ENCODE measurements at regions not wholly inside any gene's neighbourhood (a gene's known extent, or its start where the extent isn't known, plus 50 kb on each side); places are given as distances from the start of the nearest gene placed in this dataset.

DNA sequence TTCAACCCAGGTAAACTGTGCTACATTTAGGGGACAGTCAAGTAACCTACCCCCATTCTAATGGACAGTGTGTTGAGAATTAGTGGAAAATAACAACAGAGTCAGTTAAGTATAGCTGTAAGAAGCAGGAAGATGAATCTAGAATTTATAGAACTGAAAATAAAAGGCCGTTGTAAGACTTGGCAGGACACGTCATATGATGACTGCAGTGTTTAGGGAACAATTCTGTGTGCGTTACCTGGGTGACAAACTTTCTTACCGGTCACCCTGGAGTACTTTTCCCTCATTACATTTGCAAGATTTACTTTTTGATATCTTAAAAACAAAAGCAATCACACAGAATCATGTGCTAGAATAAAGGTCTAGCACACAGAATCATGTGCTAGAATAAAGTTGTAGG lies 536.3 kb upstream of the ZNF717 start:
- Mint-ChIP-seq H3K9me3 (peaks cover 3% of the 10 kb centered on the region), H3K4me1 (ENCODE audit: low read depth) (no peaks in the 10 kb centered on the region), H3K4me3 (no peak overlapping the region), H3K27ac (no peak overlapping the region), H3K27me3 (ENCODE audit: low read depth) (no peaks in the 10 kb centered on the region), H3K36me3 (ENCODE audit: low read depth) (no peaks in the 10 kb centered on the region)
- no peak for DNase-seq
- CTCF ChIA-PET: no interaction called here
- intact Hi-C loops (cut with micrococcal nuclease): no loop called here

DNA sequence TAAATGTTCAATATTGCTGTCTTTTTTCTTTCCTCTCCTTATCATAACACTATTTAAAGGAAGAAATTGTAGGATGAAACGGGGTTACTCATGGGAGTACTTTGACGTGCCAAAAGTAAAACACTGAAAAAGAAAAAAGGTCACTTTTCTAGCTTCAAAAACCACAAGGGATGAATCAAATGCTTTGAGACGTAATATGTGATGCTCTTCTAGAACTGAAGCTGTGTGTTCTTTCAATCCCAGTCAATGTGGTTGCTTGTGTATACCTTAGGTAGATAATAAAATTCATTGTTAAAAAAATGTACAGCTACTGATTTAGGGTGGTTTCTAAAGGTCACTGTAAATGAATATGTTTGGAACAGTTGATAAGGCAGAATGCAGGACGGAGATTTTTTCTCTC lies 538.8 kb upstream of the ZNF717 start:
- Mint-ChIP-seq H3K9me3 (peaks cover 8% of the 10 kb centered on the region), H3K36me3 (ENCODE audit: low read depth) (no peaks in the 10 kb centered on the region), H3K27ac (no peak overlapping the region), H3K4me3 (no peak overlapping the region), H3K4me1 (ENCODE audit: low read depth) (no peaks in the 10 kb centered on the region), H3K27me3 (ENCODE audit: low read depth) (no peaks in the 10 kb centered on the region)
- CTCF ChIA-PET: no interaction called here
- no peak for DNase-seq
- intact Hi-C loops (cut with micrococcal nuclease): no loop called here

DNA sequence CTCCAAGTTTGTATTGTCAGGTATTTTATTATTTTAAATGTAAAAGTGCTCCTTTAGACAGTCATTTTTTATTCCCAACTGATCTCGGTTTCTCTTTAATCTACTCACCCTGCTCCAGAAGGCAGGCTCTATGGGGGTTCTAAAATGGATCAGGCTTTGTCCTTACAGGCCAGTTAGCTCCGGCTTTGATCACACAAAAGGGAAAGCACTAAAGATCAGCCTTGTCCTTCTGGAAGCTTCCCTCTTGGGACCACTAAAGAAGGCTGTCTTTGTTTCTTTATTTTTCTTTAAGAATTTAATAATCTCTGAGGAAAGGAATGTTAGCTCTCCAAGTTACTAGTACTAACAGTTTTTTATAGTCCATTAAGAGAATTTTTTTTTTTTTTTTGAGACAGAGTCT lies 560.5 kb upstream of the ZNF717 start:
- no peaks in the 10 kb centered on the region for H3K27me3 Mint-ChIP-seq (ENCODE audit: low read depth)
- H3K4me1 Mint-ChIP-seq (ENCODE audit: low read depth): no peaks in the 10 kb centered on the region
- H3K36me3 Mint-ChIP-seq (ENCODE audit: low read depth): no peaks in the 10 kb centered on the region
- intact Hi-C loops (cut with micrococcal nuclease): no loop called here
- CTCF ChIA-PET: interaction anchor here (0.5 kb wide), 1 partner anchor 29 kb away, joined by 6 read pairs; no protein-coding TSS in a partner anchor
- peaks cover 1% of the 10 kb centered on the region for H3K9me3 Mint-ChIP-seq
- H3K4me3 Mint-ChIP-seq: no peak overlapping the region
- no peak overlapping the region for H3K27ac Mint-ChIP-seq
- DNase-seq: no peak

DNA sequence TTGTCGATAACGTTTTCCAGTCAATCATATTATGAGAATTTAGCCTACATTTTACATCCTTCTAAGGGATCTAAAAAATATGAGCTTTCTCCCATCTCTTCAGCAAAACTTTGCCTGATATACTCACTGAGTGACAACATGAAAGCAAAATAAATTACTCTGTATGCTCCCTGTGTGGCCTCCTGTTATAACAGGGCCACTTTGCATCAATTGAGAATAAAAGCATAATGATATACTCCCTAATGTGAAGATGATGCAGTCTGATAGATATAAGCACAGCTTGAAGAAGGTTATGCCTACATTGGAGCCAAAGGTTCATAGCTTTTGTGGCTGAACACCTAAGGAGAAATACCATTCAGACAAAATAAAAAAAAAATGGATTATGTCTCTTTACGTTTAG lies 561.3 kb upstream of the ZNF717 start:
- H3K4me1 Mint-ChIP-seq (ENCODE audit: low read depth): no peaks in the 10 kb centered on the region
- H3K9me3 Mint-ChIP-seq: peaks cover 1% of the 10 kb centered on the region
- no peak overlapping the region for H3K4me3 Mint-ChIP-seq
- DNase-seq: no peak
- H3K27me3 Mint-ChIP-seq (ENCODE audit: low read depth): no peaks in the 10 kb centered on the region
- CTCF ChIA-PET: no interaction called here
- intact Hi-C loops (cut with micrococcal nuclease): no loop called here
- no peak overlapping the region for H3K27ac Mint-ChIP-seq
- no peaks in the 10 kb centered on the region for H3K36me3 Mint-ChIP-seq (ENCODE audit: low read depth)

DNA sequence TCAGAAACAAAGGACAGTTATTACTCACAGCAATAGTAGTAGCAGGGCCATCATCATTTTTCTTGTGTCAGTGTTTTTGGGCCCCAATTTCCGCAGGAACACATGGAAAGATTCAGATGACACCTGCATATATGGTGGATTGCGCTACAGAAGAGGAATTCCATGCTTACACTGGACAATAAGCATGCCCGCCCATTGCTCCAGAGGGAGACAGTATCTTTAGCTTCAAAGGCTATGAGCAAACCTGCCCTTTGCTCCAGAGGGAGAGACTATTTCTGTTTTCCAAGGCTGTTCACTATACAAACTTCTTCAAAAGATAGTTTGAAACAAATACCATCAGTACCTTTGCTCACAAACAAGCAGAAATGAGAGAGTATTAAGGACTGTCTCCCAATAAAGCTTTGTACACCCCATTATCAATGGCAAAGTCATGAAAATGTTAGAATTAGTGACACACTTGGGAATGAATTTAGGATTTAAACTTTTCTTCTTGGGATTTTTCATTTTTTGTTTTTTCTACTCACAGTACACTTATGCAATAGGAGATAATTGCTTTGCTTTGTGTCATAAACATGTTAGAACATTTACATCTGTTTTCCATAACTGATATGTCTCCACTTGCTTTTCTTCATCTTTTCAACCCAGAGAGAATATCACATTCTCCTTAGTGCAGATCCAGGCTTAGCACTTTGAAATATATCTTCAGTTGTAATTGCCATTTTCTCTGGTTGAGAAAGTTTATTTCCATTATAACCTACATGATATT lies 564.5 kb upstream of the ZNF717 start:
- Mint-ChIP-seq H3K4me3 (no peak overlapping the region), H3K27me3 (ENCODE audit: low read depth) (no peaks in the 10 kb centered on the region), H3K4me1 (ENCODE audit: low read depth) (no peaks in the 10 kb centered on the region), H3K9me3 (peaks cover 3% of the 10 kb centered on the region), H3K36me3 (ENCODE audit: low read depth) (no peaks in the 10 kb centered on the region), H3K27ac (no peak overlapping the region)
- intact Hi-C loops (cut with micrococcal nuclease): no loop called here
- DNase-seq: no peak
- CTCF ChIA-PET: no interaction called here

DNA sequence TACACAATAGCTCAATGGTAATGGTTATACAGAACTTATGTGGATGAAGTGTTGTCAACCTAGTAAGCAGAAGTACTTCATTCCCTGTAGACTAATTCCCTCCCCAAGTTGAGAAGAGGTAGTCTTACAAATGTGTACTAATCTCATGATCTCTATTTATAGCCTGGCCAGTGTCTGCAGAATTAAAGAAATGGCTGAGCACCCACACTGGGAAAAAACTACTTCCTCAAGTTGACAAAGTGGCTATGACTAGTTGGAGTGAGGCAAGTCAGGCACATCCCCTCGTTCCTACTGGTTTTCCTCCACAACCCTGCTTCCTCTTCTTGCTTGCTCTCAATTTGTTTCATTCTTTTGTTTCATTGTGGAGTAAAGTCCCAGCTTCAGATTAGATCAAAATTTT lies 566.7 kb upstream of the ZNF717 start:
- H3K27ac Mint-ChIP-seq: no peak overlapping the region
- no peaks in the 10 kb centered on the region for H3K4me1 Mint-ChIP-seq (ENCODE audit: low read depth)
- no peaks in the 10 kb centered on the region for H3K36me3 Mint-ChIP-seq (ENCODE audit: low read depth)
- H3K4me3 Mint-ChIP-seq: no peak overlapping the region
- no peak for DNase-seq
- intact Hi-C loops (cut with micrococcal nuclease): no loop called here
- no peaks in the 10 kb centered on the region for H3K27me3 Mint-ChIP-seq (ENCODE audit: low read depth)
- CTCF ChIA-PET: no interaction called here
- H3K9me3 Mint-ChIP-seq: peaks cover 3% of the 10 kb centered on the region

DNA sequence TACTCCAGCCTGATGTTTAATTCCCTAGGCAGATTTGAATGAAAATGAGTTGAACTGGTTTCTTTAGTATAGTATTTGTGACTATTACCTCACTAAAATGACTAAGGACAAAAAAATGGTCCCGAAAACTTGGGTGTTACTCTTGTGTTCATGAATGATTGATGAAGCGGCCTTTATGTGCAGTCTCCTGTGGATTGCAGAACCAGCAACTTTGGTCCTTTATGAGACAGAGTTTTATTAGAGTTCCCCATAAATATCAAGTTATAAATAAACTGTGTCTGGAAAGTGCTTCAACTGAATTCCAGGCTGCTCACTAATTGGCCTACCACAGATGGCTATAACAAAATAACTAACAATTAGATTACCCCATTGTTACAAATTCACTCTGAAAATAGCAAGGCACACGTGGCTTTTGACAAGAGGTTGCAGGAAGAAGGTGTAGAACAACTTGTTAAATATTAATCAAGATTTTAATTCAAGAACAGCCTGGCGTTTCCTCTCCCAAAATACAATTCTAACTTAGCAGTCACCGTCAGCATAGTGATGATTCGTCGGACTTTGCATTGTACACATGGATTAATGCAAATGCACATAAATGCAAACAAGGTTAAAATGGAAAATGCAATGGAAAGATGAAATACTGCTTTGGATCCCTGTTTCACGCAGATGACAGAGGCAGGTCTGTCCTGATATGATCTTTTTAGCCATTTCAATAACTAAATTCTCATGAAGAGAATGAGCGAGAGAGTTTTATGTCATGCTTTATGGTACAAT lies 567.3 kb upstream of the ZNF717 start:
- Mint-ChIP-seq H3K4me1 (ENCODE audit: low read depth) (no peaks in the 10 kb centered on the region), H3K27me3 (ENCODE audit: low read depth) (no peaks in the 10 kb centered on the region), H3K27ac (no peak overlapping the region), H3K36me3 (ENCODE audit: low read depth) (no peaks in the 10 kb centered on the region), H3K9me3 (peaks cover 3% of the 10 kb centered on the region), H3K4me3 (no peak overlapping the region)
- CTCF ChIA-PET: no interaction called here
- no peak for DNase-seq
- intact Hi-C loops (cut with micrococcal nuclease): no loop called here

DNA sequence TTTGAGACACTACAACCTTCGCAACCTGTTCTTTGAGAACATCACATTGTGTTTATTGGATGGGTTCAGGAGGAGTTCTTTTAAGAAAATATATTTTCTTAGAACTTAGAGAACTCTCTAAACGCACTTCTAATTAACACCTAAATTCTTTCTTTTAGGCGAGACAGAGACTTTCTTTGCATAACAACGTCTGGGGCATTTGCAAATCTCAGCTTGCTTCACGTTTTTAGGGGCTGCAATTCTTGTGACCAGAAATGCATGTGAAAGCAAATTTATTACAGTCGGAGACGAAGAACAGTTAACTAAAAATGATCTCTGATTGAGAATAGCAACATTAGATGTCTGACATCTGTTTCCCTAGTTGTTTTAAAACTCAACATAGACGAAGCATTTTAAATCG lies 568.3 kb upstream of the ZNF717 start:
- intact Hi-C loops (cut with micrococcal nuclease): no loop called here
- H3K27ac Mint-ChIP-seq: no peak overlapping the region
- H3K9me3 Mint-ChIP-seq: peaks cover 5% of the 10 kb centered on the region
- no peaks in the 10 kb centered on the region for H3K4me1 Mint-ChIP-seq (ENCODE audit: low read depth)
- no peaks in the 10 kb centered on the region for H3K27me3 Mint-ChIP-seq (ENCODE audit: low read depth)
- no peak for DNase-seq
- CTCF ChIA-PET: no interaction called here
- H3K36me3 Mint-ChIP-seq (ENCODE audit: low read depth): no peaks in the 10 kb centered on the region
- H3K4me3 Mint-ChIP-seq: no peak overlapping the region

DNA sequence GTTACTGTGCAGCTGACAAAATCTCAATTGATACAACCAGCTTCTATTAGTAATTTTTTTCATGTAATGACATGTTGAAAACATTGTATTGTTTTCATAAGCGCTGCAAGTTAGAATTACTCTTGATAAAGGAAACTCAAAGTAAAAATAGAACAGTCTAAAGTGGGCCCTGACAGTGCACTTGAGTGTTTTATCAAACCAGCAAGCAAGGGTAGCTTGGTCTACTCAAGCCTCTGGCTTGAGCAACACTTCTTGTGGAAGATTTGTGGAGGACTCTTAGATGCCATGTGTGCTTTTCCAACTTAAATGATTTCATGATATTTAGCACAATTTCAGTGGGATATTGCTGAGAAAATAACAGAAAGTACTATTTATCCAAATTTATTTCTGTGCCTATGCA lies 575.7 kb upstream of the ZNF717 start:
- no peak for DNase-seq
- Mint-ChIP-seq H3K27me3 (ENCODE audit: low read depth) (no peaks in the 10 kb centered on the region), H3K9me3 (peaks cover 8% of the 10 kb centered on the region), H3K27ac (no peak overlapping the region), H3K4me3 (no peak overlapping the region), H3K36me3 (ENCODE audit: low read depth) (no peaks in the 10 kb centered on the region), H3K4me1 (ENCODE audit: low read depth) (no peaks in the 10 kb centered on the region)
- intact Hi-C loops (cut with micrococcal nuclease): no loop called here
- CTCF ChIA-PET: no interaction called here

DNA sequence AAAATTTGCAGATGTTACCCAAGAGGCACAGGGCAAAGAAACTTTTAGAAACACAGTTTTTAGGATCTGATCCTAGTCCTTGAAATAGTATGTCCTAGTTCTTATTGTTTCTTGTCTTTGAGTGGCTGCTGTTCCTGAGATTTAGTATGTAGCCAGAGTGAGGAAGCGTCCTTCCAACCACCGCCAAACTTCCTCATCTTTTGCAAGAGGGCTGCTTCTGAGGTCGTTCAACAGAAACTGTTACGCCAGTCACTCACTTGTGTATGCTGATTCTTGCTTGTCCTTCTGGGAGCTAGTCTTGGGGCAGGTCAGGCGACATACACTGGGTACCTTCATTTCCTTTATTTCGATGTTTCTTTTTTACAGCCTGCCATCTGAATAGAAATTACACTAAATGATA lies 577.3 kb upstream of the ZNF717 start:
- Mint-ChIP-seq H3K27ac (no peak overlapping the region), H3K36me3 (ENCODE audit: low read depth) (no peaks in the 10 kb centered on the region)
- intact Hi-C loops (cut with micrococcal nuclease): no loop called here

DNA sequence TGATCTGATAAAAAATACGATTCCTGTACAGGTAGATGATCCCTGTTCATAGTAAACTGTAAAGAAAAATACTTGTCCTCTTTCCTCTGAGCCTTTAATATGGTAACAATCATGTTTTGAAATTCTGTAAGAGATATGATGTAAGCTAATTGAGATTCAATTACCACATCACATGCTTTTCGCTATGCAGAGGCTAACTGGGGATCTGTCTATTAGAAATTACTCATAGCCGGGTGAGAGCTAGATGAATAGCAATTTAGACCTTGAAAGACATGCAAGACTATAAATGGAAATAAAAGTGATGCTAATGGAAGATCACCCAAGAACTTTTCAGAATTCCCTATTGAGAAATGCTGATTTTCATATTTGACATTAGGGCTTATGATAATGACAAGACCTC lies 579.9 kb upstream of the ZNF717 start:
- Mint-ChIP-seq H3K4me1 (ENCODE audit: low read depth) (no peaks in the 10 kb centered on the region), H3K27me3 (ENCODE audit: low read depth) (no peaks in the 10 kb centered on the region), H3K27ac (no peak overlapping the region), H3K36me3 (ENCODE audit: low read depth) (no peaks in the 10 kb centered on the region), H3K9me3 (peaks cover 6% of the 10 kb centered on the region), H3K4me3 (no peak overlapping the region)
- DNase-seq: no peak
- intact Hi-C loops (cut with micrococcal nuclease): no loop called here
- CTCF ChIA-PET: no interaction called here

More for the DNA sequence above, 577.3 kb upstream of the ZNF717 start:
- no peaks in the 10 kb centered on the region for H3K27me3 Mint-ChIP-seq (ENCODE audit: low read depth)
- CTCF ChIA-PET: no interaction called here
- peaks cover 8% of the 10 kb centered on the region for H3K9me3 Mint-ChIP-seq
- no peak overlapping the region for H3K4me3 Mint-ChIP-seq
- no peak for DNase-seq
- no peaks in the 10 kb centered on the region for H3K4me1 Mint-ChIP-seq (ENCODE audit: low read depth)

DNA sequence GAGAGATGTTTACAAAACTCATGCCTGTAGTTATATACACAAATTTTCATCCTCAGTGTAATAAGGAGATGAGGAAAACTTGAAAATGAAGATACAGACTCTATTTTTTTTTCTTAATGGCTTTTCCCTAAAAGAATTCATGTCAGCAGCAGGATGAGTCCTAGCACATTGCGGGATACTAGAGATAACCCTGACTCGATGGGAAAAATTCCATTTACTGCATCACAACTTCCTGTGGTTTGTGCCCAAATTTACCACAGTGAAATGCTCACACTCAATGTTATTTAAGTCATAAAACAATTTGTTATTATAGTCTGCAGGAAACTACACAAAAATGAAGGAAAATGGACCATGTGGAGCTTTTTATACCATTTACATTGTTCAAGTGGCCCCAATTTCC lies 581.9 kb upstream of the ZNF717 start:
- Mint-ChIP-seq H3K27me3 (ENCODE audit: low read depth) (no peaks in the 10 kb centered on the region), H3K36me3 (ENCODE audit: low read depth) (no peaks in the 10 kb centered on the region), H3K4me1 (ENCODE audit: low read depth) (no peaks in the 10 kb centered on the region), H3K4me3 (no peak overlapping the region), H3K27ac (no peak overlapping the region), H3K9me3 (peaks cover 6% of the 10 kb centered on the region)
- no peak for DNase-seq
- CTCF ChIA-PET: no interaction called here
- intact Hi-C loops (cut with micrococcal nuclease): no loop called here

DNA sequence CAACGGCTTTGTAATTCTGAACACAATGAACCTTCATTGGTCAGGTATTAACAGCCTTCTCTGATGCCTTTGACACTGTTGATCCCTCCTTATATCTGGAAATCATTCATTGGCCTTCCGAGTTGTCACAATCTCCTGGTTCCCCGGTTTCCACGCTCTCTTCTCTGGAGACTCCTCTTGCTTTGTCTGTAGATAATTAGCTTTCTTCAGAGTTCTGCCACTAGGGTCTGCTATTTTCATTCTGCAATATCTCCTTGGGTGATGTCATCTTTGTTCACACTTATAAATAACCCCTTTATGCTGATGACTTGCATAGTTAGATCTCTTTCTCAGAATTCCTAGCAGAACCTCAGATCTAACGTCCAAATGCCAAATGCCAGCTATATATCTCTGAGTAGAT lies 583.8 kb upstream of the ZNF717 start:
- Mint-ChIP-seq H3K9me3 (peaks cover 7% of the 10 kb centered on the region), H3K36me3 (ENCODE audit: low read depth) (no peaks in the 10 kb centered on the region), H3K4me3 (no peak overlapping the region), H3K27me3 (ENCODE audit: low read depth) (no peaks in the 10 kb centered on the region), H3K27ac (no peak overlapping the region), H3K4me1 (ENCODE audit: low read depth) (no peaks in the 10 kb centered on the region)
- intact Hi-C loops (cut with micrococcal nuclease): no loop called here
- CTCF ChIA-PET: no interaction called here
- no peak for DNase-seq

Data from activated naive CD4-positive, alpha-beta T cell treated with anti-CD3 and anti-CD28 coated beads for 36 hours (primary cell).